GM18520 (cell line): ENCODE measurements at regions not wholly inside any gene's neighbourhood (a gene's known extent, or its start where the extent isn't known, plus 50 kb on each side); places are given as distances from the start of the nearest gene placed in this dataset.

Experiments used
- ATAC-seq: cut with Tn5 transposase; IDR thresholded peaks from one replicate; pipeline ENCODE4 v1.9.1; 2021; ENCODE audit not compliant: unreplicated experiment

DNA sequence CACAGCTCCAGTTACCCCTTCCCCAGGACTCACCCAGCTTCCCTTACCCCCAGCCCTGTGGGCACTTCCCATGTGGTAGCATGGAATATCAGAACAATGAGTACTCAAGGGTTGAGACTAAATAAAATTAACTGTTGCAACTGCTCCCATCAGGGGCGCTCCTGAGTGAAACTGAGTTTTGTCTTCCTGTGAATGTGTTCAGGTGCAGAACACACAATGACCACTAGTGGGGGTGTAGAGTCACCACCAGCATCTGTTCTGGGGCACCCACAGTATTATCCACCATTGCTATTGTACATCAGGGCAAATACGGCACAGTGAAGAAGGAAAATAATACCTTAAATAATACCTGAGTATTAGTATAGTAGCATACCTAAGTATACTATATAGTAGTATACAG, 689.7 kb downstream of the TBC1D22A start:
- ATAC-seq: no peak

GRCh38 chr22:47450876-47451475, 688.5 kb downstream of the TBC1D22A start:
- no peak for ATAC-seq

DNA sequence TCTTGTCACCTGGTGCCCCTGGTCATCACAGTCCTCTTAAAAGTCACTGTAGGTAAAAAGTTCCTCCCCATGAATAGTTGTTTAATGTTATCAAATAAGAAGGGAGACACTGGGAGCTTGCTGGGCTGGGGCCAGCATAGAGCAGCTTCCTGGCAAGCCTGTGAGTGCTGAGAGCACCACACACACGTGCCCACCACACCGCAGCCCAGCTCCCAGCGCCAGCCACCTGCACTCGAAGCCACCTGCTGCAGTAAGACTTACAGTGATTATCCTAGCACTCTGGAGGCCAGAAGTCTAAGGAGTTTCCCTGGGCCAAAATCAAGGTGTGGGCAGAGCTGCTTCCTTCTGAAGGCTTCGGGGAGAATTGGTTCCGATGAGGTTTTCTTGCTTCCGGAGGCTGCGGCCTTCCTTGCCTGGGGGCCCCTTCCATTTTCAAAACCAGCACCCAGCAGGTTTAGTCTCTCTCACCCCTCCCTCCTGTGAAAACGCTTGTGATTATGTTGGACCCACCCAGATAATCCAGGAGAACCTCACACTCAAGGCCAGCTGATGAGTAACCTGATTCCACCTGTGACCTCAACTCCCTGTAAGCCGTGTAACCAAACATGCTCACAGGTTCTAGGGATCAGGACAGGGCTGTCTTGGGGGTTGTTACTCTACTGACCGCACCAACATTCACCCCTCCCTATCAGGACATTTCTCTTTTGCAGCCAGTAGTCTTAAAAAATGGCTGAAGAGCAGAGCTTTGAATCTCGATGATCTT, 687.2 kb downstream of the TBC1D22A start:
- no peak for ATAC-seq

- no peak for ATAC-seq
Measured at GRCh38 chr22:47448231-47449223, 686.1 kb downstream of the TBC1D22A start.

GRCh38 chr22:47446821-47447810, 684.7 kb downstream of the TBC1D22A start:
- no peak for ATAC-seq

GRCh38 chr22:47446331-47446730, 683.9 kb downstream of the TBC1D22A start:
- ATAC-seq: no peak

DNA sequence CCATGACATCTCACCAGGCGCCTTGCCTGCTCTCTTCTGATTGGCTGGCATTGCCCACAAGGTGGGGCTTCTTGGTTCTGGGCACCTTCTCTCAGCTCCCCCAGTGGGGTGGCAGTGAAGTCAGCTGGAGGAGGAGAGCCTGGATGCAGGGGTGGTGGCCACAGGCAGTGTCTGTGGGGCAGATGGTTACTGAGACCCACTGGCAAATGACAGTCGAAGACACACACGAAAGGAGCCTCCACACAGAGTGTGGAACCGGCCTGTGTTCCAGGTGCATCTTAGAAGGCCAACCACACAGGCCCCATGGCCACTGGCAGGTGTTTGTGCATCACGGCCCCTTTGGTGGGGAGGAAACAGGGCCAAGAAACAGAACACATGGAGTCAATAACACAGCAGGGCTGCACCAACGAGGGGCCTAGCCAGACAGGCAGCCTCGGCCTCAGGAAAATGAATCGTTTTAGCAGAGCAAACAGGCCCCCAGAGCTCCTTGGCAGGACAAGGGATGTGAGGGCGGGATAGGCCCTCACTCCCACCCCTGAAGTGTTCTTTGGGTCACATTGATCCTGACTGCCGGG, 683.4 kb downstream of the TBC1D22A start:
- no peak for ATAC-seq

GRCh38 chr22:47445212-47445611, 682.8 kb downstream of the TBC1D22A start:
- no peak for ATAC-seq

DNA sequence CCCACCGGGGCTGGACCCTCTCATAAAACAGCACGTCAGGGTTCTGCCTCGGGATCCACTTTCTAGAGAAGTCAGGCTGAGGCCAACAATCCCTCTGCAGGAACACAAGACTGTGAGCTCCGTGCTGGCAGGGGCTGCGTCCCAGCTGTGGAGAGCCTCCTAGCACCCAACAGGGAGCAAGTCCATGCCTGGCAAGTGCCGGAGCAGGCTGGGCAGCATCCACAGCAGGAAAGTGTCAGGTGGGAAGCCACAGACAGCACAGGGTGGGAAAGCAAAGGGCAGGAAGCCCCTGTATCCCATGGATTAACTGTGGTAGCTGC, 682.3 kb downstream of the TBC1D22A start:
- no peak for ATAC-seq

DNA sequence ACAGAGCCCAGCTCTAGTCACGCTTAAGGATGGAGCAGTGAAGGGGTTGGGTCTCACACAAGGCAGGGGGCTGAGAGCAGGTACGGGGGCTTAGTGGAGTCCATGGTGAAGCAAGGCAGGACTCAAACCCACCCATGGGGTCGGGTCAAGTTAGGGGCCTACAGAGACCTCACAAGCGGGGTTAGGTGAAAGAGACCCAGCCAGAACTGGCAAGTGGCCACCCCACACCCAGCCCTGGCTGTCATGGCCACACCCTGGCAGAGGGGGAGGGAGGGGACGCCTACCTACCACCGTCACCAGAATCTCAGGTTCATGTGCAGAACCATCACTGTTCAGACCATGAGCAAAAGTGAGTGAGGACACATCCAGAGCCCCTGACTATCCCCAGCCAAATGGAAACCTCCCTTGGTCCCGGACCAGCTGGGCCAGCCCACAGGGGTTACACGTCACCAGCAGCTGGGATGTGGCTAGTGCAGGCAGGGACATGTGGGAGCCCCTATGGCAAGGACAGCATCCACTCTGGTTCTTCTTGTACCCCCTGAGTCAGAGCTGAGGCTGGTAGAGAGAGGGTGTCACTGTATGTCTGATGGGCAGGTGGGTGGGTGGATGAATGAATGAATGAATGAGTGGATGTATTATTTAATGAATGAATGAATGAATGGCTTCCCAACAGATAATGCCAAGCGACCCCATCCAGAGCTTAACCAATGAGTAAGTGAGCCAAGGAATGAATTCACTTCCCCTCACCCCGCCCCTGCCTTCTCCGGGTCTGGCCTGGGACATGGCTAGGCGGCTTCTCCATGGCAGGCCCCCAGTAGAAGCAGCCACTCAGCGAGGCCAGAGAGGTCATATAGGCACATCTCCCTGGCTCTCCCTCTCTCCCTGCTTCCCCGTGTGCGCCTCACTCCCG, 681.6 kb downstream of the TBC1D22A start:
- ATAC-seq: no peak

GRCh38 chr22:47442821-47443220, 680.4 kb downstream of the TBC1D22A start:
- no peak for ATAC-seq

- no peak for ATAC-seq
Measured at GRCh38 chr22:47439643-47440265, 677.3 kb downstream of the TBC1D22A start.

GRCh38 chr22:47437636-47438035, 675.2 kb downstream of the TBC1D22A start:
- ATAC-seq: no peak

DNA sequence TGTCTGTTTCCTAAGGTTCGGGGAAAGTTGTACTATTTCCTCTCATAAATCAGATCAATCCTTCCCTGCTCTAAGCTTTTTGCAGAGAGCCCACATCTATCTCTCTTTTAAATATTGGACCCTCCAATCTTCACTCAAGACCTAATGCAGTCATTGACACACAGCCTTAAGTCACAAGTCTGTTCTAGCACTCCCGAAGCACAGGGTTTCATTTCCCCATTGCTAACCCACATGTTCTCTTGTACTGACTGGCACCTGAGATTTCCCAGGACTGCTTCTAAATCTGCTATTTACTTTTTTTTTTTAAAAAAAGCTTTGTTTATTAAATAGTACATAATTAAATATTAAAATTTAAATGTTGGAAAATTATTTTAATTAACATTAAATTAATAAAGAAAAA, 674.7 kb downstream of the TBC1D22A start:
- ATAC-seq: no peak

- ATAC-seq: no peak
Measured at GRCh38 chr22:47435826-47436225, 673.4 kb downstream of the TBC1D22A start.

- ATAC-seq: no peak
Measured at GRCh38 chr22:47435204-47435487, 672.7 kb downstream of the TBC1D22A start.

- ATAC-seq: no peak
Measured at GRCh38 chr22:47434336-47435203, 672.1 kb downstream of the TBC1D22A start.

DNA sequence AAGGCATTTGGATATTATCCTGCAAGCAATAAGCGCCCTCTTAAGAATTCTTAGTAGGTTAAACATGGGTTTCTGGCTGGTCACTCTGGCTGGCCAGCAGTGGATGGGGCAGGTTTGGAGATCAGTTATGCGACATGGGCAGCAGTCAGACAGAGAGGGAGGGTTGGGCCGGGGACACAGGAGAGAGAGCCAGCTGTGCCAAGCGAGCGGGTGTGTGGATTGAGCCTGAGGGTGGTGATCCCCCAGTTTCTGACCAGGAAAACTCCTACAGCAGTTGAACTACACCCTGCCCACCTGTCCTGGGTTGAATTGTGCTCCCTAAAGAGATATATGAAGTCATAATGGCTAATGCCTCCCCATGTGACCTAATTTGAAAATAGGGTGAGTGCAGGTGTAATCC, 671.2 kb downstream of the TBC1D22A start:
- no peak for ATAC-seq
